C4-2B (cell line): ENCODE measurements at regions not wholly inside any gene's neighbourhood (a gene's known extent, or its start where the extent isn't known, plus 50 kb on each side); places are given as distances from the start of the nearest gene placed in this dataset.

Experiments used
- H3K27ac ChIP-seq: fragments of 450-650 bp; 2 replicates; pipeline ENCODE4 v1.5.1; 2017
- CTCF ChIP-seq: fragments of 450-650 bp; conservative IDR thresholded peaks from 2 replicates; pipeline ENCODE4 v1.5.1; 2017; ENCODE audit warnings: mild to moderate bottlenecking
- ZFX ChIP-seq: fragments of 450-650 bp; IDR thresholded peaks from 2 replicates; pipeline ENCODE4 v1.6.1; 2017

DNA sequence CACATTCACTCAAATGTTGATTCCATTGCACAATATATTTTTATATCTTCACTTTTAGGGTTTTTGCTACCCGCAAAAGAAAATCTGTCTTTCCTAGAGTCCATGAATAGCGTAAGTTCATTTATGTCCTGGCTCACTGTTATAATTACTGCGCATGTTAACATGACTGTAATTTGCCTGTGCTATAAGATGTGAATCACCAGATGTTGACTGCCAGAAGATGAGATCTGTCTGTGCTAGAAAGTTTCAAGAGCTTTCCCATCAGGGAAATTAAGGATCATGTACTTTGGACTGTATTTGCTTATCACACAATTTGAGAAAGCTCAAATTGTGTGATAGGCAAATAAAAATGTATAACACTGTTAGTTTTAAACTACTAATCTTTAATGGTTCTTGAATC lies 322.5 kb downstream of the CHL1 start:
- no peak overlapping the region for H3K27ac ChIP-seq
- TF ChIP-seq CTCF: no peak
- no peak for TF ChIP-seq ZFX

GRCh38 chr3:522888-523287 lies 326.3 kb downstream of the CHL1 start:
- TF ChIP-seq ZFX (no peak), CTCF (no peak)
- H3K27ac ChIP-seq: no peak overlapping the region

- no peak for TF ChIP-seq CTCF
- TF ChIP-seq ZFX: no peak
- no peak overlapping the region for H3K27ac ChIP-seq
Measured at GRCh38 chr3:525415-525814, 328.9 kb downstream of the CHL1 start.

DNA sequence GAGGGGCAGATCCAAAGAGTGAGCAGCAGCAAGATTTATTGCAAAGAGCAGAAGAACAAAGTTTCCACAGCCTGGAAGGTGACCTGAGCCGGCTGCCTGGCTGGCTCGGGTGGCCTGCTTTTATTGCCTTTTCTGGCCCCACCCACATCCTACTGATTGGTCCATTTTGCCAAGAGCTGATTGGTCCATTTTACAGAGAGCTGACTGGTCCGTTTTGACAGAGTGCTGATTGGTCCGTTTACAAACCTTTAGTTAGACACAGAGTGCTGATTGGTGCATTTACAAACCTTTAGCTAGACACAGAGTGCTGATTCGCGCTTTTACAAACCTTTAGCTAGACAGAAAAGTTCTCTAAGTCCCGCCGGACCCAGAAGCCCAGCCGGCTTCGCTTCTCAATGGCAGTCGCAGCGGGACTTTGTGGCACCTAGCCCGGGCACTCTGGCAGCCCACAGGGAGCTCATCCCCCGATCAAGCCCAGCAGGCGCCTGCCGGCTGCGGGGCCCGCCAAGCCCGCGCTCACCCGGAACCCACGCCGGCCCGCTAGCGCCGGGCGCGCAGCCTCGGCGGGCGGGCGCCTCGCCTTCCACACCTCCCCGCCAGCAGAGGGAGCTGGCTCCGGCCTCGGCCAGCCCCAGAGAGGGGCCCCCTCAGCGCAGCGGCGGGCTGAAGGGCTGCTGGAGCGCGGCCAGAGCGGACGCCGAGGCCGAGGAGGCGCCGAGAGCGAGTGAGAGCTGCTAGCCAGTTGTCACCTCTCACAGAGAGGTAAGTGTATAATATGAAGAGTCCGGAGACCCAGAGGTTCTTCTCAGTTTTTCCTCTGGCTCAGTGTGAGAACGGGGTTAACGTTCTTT lies 339.2 kb downstream of the CHL1 start:
- H3K27ac ChIP-seq: no peak overlapping the region
- TF ChIP-seq ZFX (no peak), CTCF (peak; percentile 32; the same call in 1 of the 2 replicates)

DNA sequence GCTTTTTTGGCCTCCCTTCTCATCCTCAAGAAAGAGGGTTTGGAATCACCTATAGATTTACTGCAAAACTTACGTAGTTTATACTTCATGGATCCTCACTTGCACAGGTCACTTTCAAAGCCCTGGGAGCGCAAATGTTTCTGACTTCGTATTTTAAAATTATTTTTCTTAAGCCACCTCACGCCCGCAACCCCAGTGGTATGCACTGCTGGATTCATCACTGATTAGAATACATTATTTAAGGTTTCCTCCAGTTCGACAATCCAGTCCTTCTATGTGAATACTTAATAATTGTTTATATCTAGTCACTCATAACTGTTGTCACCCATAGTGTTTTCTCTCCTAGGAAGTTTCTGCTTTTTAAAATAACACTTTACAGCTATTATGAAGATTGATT lies 339.9 kb downstream of the CHL1 start:
- no peak overlapping the region for H3K27ac ChIP-seq
- no peak for TF ChIP-seq ZFX
- TF ChIP-seq CTCF: no peak

DNA sequence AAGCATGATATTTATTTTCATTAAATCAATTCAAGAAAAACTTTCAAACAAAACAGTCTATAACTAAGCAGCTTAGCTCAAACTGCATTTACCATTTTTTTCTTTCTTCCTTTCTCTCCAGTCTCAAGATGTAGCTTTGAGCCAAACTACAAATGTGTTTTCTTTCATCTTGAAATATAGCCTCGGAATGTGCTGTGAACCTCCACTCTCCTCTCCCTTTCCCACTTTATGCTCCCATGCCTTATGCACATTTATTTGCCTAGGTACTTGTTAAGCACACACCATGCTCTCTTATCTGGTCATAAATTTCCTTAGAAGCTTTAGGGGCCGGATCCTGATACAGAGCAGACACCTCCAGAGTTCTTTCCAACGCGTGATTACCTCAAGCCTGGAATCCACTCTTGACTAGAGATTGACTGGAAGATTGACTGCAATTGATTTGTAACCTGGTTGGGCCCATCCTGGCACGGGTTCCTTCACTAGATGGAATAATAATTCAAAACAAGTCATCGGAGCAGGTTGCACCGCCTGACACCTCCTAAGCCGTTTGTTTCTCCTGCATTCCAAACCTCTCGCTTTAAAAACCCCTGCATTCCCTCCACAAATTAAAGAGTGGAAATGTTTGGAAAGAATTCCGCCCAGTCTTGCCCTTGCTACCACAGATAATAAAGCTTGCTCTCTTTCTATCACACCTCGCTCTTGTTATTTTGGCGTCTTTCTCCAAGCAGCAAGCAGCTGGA lies 344.7 kb downstream of the CHL1 start:
- no peak overlapping the region for H3K27ac ChIP-seq
- TF ChIP-seq ZFX (no peak), CTCF (no peak)

- TF ChIP-seq CTCF (no peak), ZFX (no peak)
- no peak overlapping the region for H3K27ac ChIP-seq
Measured at GRCh38 chr3:542021-542420, 345.5 kb downstream of the CHL1 start.
